ENCODE measurements at regions not wholly inside any gene's neighbourhood (a gene's known extent, or its start where the extent isn't known, plus 50 kb on each side); places are given as distances from the start of the nearest gene placed in this dataset.

GRCh38 chr3:66828303-66828702 is 169.8 kb upstream of the KBTBD8 start:
- no peak for TF ChIP-seq YY1 (IDR thresholded peaks at IDR 0.05; ENCODE audit: insufficient read depth, insufficient read length)
- TF ChIP-seq ZNF274 (IDR thresholded peaks at IDR 0.05; ENCODE audit: low read depth, low read length), result no peak
- no peak for TF ChIP-seq SUZ12 (IDR thresholded peaks at IDR 0.05; ENCODE audit: extremely low read depth, insufficient read depth, insufficient read length)
